ENCODE measurements at regions not wholly inside any gene's neighbourhood (a gene's known extent, or its start where the extent isn't known, plus 50 kb on each side); places are given as distances from the start of the nearest gene placed in this dataset.

DNA sequence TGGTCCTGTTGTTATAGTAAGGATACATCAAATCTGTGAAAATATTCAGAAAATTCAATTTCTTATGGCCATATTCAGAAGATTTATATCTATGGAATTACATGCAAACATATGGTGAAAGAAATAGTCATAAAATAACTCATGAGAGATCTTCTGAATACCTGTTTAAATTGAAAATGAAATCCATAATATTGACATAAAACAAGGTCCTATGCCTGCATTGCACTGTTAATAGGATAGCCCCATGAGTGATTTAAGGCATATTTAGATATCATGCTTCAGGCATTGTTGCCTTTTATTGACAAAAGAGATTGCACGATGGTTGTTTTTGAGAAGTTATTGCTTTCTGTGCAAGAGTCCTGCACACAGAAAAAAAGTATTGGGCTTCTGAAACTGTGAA is 591.7 kb upstream of the ZNF717 start:
- no peaks in the 10 kb centered on the region for H3K9me3 ChIP-seq (ENCODE audit: low read depth)

DNA sequence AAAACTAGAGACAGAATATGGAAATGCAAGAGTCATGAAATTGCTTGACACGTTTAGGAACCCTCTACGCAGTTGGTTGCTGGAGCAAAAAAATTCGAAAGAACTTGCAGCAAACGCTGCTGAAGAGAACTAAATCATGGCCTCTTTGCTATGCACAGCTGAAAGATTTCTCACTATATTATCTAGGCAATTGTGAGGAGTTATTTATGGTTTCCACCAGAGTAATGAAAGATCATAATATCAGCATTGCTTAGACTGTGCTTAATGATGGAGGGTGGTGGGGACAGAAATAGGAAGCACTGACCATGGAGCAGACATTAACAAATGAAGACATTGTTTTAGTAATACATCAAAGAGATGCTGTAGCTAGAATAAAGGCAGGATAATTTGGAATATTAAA is 593.4 kb upstream of the ZNF717 start:
- Histone ChIP-seq H3K27ac (no peak overlapping the region), H3K36me3 (no peaks in the 10 kb centered on the region), H3K27me3 (no peaks in the 10 kb centered on the region), H3K4me3 (no peak overlapping the region), H3K4me1 (ENCODE audit: low read depth) (peaks cover 10% of the 10 kb centered on the region), H3K9me3 (ENCODE audit: low read depth) (no peaks in the 10 kb centered on the region)
- TF ChIP-seq, protein P1, sequence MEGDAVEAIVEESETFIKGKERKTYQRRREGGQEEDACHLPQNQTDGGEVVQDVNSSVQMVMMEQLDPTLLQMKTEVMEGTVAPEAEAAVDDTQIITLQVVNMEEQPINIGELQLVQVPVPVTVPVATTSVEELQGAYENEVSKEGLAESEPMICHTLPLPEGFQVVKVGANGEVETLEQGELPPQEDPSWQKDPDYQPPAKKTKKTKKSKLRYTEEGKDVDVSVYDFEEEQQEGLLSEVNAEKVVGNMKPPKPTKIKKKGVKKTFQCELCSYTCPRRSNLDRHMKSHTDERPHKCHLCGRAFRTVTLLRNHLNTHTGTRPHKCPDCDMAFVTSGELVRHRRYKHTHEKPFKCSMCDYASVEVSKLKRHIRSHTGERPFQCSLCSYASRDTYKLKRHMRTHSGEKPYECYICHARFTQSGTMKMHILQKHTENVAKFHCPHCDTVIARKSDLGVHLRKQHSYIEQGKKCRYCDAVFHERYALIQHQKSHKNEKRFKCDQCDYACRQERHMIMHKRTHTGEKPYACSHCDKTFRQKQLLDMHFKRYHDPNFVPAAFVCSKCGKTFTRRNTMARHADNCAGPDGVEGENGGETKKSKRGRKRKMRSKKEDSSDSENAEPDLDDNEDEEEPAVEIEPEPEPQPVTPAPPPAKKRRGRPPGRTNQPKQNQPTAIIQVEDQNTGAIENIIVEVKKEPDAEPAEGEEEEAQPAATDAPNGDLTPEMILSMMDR (IDR thresholded peaks at IDR 0.05; ENCODE audit: low read depth, low read length): no peak
- no peak for DNase-seq (ENCODE audit: low read depth in 1 of 2, low spot score in 1 of 2)

More for the DNA sequence above, 591.7 kb upstream of the ZNF717 start:
- H3K4me3 ChIP-seq: no peak overlapping the region
- H3K4me1 ChIP-seq (ENCODE audit: low read depth): peaks cover 6% of the 10 kb centered on the region
- TF ChIP-seq, protein P1 (IDR thresholded peaks at IDR 0.05; ENCODE audit: low read depth, low read length): no peak
- no peaks in the 10 kb centered on the region for H3K36me3 ChIP-seq
- H3K27me3 ChIP-seq: no peaks in the 10 kb centered on the region
- DNase-seq (ENCODE audit: low read depth in 1 of 2, low spot score in 1 of 2): no peak
- H3K27ac ChIP-seq: no peak overlapping the region

DNA sequence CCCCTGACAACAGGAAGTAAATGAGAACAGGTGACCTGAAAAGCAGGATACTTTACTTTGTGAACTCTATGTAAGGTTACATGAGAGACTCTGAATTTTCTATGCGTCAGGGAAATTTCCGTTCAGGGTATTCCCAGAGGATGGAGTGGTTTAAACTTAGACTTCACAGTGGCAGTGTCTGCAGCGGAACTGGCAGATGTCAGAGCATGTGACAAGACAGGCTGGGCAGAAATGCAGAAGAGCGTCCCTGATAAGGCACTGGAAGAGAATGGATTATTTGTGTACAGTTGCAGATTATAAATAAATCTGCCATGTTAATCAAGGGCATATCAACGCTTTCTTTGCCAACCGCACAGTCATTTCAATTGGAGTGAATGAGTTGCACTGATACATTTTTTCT is 598.4 kb upstream of the ZNF717 start:
- Histone ChIP-seq H3K9me3 (ENCODE audit: low read depth) (no peaks in the 10 kb centered on the region), H3K4me1 (ENCODE audit: low read depth) (peaks cover 9% of the 10 kb centered on the region), H3K4me3 (no peak overlapping the region), H3K27me3 (no peaks in the 10 kb centered on the region), H3K36me3 (no peaks in the 10 kb centered on the region), H3K27ac (no peak overlapping the region)
- DNase-seq (ENCODE audit: low read depth in 1 of 2, low spot score in 1 of 2): peak in 1 of 2 donors; percentile 13
- TF ChIP-seq, protein P1 (IDR thresholded peaks at IDR 0.05; ENCODE audit: low read depth, low read length): no peak

DNA sequence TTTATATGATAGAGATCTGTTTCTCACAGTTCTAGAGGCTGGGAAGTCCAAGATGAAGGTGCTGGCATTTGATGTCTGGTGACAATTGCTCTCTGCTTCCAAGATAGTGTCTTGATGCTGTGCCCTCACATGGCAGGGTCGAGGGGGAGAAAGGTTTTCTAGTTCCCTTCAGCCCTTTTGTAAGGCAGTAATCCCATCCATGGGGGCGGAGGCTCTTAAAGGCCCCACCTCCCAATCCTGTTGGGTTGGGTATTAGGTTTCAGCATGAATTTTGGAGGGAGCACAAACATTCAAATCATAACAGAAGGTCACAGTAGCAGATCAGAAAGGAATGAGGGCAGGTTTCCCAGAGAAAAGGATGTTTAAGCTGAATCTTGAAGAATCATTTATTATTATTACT is 601.7 kb upstream of the ZNF717 start:
- Histone ChIP-seq H3K27me3 (no peaks in the 10 kb centered on the region), H3K4me3 (no peak overlapping the region), H3K4me1 (ENCODE audit: low read depth) (peaks cover 9% of the 10 kb centered on the region), H3K9me3 (ENCODE audit: low read depth) (no peaks in the 10 kb centered on the region), H3K36me3 (no peaks in the 10 kb centered on the region), H3K27ac (no peak overlapping the region)
- DNase-seq (ENCODE audit: low read depth in 1 of 2, low spot score in 1 of 2): no peak
- TF ChIP-seq, protein P1 (IDR thresholded peaks at IDR 0.05; ENCODE audit: low read depth, low read length): no peak

DNA sequence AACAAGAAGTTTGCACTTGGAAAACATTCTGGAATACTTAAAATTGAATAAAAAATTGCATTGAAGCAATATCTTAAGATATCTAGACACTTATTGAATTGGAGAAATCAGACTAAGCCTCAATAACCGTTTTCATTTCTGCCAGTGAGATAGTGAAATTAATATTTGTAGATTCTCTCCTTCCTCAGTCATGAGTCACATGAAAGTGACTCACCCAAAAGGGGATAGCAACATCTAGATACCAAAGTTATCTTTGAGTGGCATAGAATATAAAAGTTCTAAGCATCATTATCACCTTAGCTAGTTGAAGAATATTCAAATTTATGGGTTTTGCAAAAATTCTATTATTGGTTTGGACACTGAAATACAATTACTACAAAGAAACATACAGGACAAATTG is 614.8 kb upstream of the ZNF717 start:
- H3K9me3 ChIP-seq (ENCODE audit: low read depth): no peaks in the 10 kb centered on the region
- H3K4me3 ChIP-seq: no peak overlapping the region
- H3K27ac ChIP-seq: no peak overlapping the region
- H3K27me3 ChIP-seq: no peaks in the 10 kb centered on the region
- TF ChIP-seq, protein P1 (IDR thresholded peaks at IDR 0.05; ENCODE audit: low read depth, low read length): no peak
- no peaks in the 10 kb centered on the region for H3K4me1 ChIP-seq (ENCODE audit: low read depth)
- H3K36me3 ChIP-seq: no peaks in the 10 kb centered on the region
- no peak for DNase-seq (ENCODE audit: low read depth in 1 of 2, low spot score in 1 of 2)

DNA sequence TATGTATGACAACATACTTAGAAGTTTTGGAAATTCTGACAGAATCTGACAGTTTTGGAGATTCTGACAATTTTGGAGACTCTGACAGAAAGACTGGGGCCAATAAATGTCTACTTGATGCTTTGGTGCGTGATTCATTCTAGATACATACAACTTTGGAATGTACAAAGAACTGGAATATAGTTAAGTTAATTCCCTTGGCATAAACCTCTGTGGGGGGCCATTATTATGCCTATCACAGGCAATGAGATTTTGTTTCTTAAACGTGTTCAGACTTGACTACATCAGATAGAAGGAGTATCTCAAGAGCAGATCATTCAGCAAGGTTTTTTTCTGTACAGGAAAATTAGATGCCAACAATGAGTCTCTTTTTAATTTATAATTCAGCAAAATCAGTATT is 617.6 kb upstream of the ZNF717 start:
- H3K27ac ChIP-seq: no peak overlapping the region
- DNase-seq (ENCODE audit: low read depth in 1 of 2, low spot score in 1 of 2): no peak
- TF ChIP-seq, protein P1 (IDR thresholded peaks at IDR 0.05; ENCODE audit: low read depth, low read length): no peak

More for the DNA sequence above, 617.6 kb upstream of the ZNF717 start:
- Histone ChIP-seq H3K9me3 (ENCODE audit: low read depth) (no peaks in the 10 kb centered on the region), H3K4me3 (no peak overlapping the region), H3K27me3 (no peaks in the 10 kb centered on the region), H3K4me1 (ENCODE audit: low read depth) (no peaks in the 10 kb centered on the region), H3K36me3 (no peaks in the 10 kb centered on the region)

All from cardiac muscle cell (in vitro differentiated cells and primary cell).